ENCODE measurements at regions not wholly inside any gene's neighbourhood (a gene's known extent, or its start where the extent isn't known, plus 50 kb on each side); places are given as distances from the start of the nearest gene placed in this dataset.

DNA sequence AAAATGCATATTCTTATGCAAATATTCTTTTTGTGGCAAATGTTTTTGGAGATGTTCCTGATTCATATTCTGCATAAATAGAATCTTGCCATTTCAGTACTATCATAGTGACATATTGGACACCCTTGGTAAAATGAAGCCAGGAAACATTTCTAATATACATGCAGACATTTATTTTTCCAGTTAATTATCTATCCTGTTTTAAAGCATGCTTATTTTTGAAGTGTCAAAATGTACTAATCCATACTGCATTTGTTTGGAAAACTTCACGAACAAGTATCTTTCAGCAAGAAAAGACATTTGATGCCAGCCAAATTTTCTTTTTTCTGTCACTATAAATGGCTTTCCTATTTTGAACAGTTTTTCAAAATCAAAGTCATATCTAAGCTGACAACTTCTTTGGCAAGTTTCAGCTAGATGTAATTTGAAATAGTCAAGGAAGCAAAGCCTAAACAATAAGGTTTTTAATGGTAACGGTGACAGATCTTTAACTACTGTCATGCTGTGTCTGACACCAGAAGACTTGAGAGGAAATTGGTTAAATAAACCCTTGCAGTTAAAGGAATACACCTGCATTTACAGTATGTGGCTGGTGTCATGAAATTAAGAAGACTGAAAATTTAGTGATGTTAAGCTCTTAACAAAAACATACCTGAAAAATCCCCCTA is 284.3 kb downstream of the TLE1 start:
- Histone ChIP-seq H3K9me3 (ENCODE audit: severe bottlenecking) (no peaks in the 10 kb centered on the region), H3K27me3 (ENCODE audit: insufficient read depth, low read depth, severe bottlenecking) (no peaks in the 10 kb centered on the region)
- TF ChIP-seq, protein P1, sequence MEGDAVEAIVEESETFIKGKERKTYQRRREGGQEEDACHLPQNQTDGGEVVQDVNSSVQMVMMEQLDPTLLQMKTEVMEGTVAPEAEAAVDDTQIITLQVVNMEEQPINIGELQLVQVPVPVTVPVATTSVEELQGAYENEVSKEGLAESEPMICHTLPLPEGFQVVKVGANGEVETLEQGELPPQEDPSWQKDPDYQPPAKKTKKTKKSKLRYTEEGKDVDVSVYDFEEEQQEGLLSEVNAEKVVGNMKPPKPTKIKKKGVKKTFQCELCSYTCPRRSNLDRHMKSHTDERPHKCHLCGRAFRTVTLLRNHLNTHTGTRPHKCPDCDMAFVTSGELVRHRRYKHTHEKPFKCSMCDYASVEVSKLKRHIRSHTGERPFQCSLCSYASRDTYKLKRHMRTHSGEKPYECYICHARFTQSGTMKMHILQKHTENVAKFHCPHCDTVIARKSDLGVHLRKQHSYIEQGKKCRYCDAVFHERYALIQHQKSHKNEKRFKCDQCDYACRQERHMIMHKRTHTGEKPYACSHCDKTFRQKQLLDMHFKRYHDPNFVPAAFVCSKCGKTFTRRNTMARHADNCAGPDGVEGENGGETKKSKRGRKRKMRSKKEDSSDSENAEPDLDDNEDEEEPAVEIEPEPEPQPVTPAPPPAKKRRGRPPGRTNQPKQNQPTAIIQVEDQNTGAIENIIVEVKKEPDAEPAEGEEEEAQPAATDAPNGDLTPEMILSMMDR (IDR thresholded peaks at IDR 0.05; ENCODE audit: low read depth, low read length) = no peak

DNA sequence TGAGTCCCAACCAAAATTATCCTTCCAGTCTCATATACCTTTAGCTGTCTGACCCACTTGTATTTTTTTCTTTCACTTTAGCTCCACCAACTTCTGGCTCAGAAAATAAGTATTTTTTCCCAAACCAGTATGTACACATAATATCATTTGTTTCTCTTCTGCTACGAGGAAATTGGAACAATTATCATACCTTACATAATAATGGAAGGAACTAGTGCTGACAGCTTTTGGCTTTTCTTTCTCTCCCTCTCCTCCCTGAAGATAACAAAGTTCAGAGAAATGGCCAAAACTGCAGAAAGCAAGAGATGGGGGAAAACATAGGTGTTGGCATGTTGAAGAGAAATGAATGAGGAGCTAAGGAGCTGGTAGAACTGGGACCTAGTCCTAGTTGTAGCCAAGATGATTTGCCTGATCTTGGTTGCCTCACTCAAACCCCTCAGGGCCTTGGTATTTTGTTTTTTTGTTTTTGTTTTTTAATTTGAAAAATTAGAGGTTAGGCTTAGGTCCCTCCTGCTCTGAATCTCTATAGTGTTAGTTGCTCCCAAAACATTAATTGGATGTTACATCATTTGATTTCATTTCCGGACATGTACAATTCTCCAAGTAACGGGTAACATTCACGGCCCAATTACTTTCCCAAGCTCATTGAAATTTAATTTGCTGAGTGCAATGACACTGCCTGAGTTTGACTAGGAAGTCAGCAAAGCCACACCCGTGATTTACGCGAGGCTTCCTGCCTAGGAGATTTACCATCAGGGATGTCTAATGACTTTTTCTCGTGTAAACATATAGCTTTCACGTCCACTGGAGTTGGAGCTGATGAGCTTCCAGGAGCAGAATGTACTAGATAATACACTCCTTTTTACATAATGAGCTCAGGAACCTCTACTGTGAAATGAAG is 291.6 kb downstream of the TLE1 start:
- no peaks in the 10 kb centered on the region for H3K36me3 ChIP-seq
- DNase-seq = peak; percentile 65
- no peak overlapping the region for H3K4me3 ChIP-seq (ENCODE audit: low read depth, low read length)
- H3K9me3 ChIP-seq (ENCODE audit: severe bottlenecking) = peaks cover 4% of the 10 kb centered on the region
- TF ChIP-seq, protein P1 (IDR thresholded peaks at IDR 0.05; ENCODE audit: low read depth, low read length) = no peak
- H3K27ac ChIP-seq = no peak overlapping the region
- no peaks in the 10 kb centered on the region for H3K27me3 ChIP-seq (ENCODE audit: insufficient read depth, low read depth, severe bottlenecking)

More for the DNA sequence above, 284.3 kb downstream of the TLE1 start:
- Histone ChIP-seq H3K4me3 (ENCODE audit: low read depth, low read length) (no peak overlapping the region), H3K27ac (no peak overlapping the region), H3K36me3 (no peaks in the 10 kb centered on the region)
- no peak for DNase-seq

DNA sequence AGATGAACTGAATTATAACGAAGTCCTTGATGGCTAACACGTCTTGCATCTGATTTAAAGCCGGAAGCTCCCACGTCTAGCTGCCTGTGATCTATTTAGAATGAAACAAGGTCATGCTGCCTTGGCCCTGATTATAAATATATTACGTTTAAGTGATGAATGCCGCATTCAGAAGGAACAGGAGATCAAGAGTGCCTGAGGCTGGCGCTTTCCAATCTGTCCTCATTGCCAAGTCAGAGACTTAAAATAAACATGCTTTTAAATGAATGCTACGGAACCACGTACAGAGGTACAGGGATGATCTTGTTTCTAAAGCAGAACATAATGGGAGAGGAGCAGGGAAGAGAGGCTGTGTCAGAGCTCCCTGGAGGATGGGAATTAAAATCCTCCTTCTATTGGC is 292.8 kb downstream of the TLE1 start:
- no peaks in the 10 kb centered on the region for H3K36me3 ChIP-seq

DNA sequence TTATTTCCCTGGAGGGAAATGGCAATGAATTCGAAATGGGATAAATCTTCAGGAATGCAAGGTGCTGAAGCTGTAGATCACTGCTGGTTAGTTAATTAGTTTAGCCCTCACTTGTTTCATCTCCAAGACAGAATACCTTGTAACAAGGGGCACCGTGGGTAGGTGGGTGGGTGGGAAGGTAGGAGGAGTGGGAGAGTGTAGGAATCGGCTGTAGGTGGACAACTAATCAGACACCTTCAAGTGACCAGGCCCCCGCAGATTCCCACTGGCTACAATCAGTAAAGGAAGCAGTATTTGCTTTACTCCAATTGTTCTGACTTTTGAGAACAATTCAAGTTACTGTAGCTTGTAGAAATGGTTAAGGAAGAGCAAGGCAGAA is 293.7 kb downstream of the TLE1 start:
- no peak for DNase-seq
- no peaks in the 10 kb centered on the region for H3K27me3 ChIP-seq (ENCODE audit: insufficient read depth, low read depth, severe bottlenecking)
- no peaks in the 10 kb centered on the region for H3K36me3 ChIP-seq
- no peak overlapping the region for H3K4me3 ChIP-seq (ENCODE audit: low read depth, low read length)
- no peak overlapping the region for H3K27ac ChIP-seq
- H3K9me3 ChIP-seq (ENCODE audit: severe bottlenecking) = peaks cover 4% of the 10 kb centered on the region
- TF ChIP-seq, protein P1 (IDR thresholded peaks at IDR 0.05; ENCODE audit: low read depth, low read length) = no peak

More for the DNA sequence above, 292.8 kb downstream of the TLE1 start:
- DNase-seq = no peak
- Histone ChIP-seq H3K4me3 (ENCODE audit: low read depth, low read length) (no peak overlapping the region), H3K27ac (no peak overlapping the region), H3K9me3 (ENCODE audit: severe bottlenecking) (peaks cover 4% of the 10 kb centered on the region), H3K27me3 (ENCODE audit: insufficient read depth, low read depth, severe bottlenecking) (no peaks in the 10 kb centered on the region)
- TF ChIP-seq, protein P1 (IDR thresholded peaks at IDR 0.05; ENCODE audit: low read depth, low read length) = no peak

DNA sequence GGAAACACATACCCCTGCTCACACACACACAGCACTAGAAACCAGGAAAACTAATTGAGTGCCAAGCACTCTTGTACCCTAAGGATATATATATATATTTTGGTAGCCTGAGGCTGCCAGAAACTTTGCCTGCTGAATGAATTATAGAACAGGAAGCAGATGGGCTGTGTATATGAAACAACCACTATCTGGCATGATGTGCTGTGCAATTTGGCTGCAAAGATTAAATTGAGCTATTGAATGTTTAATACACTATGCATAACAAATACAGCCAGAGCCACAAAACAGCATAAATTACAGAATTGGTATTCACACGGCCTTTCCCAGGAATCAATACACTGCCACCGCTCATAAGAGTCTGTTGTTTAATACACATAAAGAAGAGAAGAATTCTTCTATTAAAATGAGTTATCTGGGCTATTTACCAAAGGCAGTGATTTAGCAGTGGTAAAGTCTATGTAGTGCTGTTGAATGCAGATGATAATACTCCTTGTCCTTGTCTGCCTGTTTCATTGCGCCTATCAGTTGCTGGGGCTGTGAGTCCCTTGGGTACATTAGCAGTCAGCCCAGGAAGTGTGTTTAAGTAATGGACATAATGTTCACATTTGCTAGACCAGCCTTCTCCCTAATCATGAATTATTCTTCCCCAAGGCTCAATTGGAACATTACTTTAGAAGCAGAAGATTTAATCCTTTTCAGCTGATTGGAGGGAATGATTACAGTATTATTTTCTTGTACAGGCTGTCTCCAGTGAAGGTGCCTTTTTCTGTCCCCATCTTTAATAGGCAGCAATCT is 294.3 kb downstream of the TLE1 start:
- peaks cover 4% of the 10 kb centered on the region for H3K9me3 ChIP-seq (ENCODE audit: severe bottlenecking)
- DNase-seq = peak; percentile 20
- TF ChIP-seq, protein P1 (IDR thresholded peaks at IDR 0.05; ENCODE audit: low read depth, low read length) = no peak
- H3K27me3 ChIP-seq (ENCODE audit: insufficient read depth, low read depth, severe bottlenecking) = no peaks in the 10 kb centered on the region
- H3K4me3 ChIP-seq (ENCODE audit: low read depth, low read length) = no peak overlapping the region
- no peaks in the 10 kb centered on the region for H3K36me3 ChIP-seq
- no peak overlapping the region for H3K27ac ChIP-seq

Measured in WERI-Rb-1 (cell line).